Fibroblast of lung (primary cell): ENCODE measurements at regions not wholly inside any gene's neighbourhood (a gene's known extent, or its start where the extent isn't known, plus 50 kb on each side); places are given as distances from the start of the nearest gene placed in this dataset.

Experiments
- DNase-seq, 2 donors: peaks; one replicate each; pipeline versions ENCODE4 v3.0.0 to v3.0.0-alpha.2; 2010; ENCODE audit warnings: low read depth in 2 of 2
- H2AFZ ChIP-seq: 2 replicates; pipeline ENCODE4 v1.5.1; 2012; ENCODE audit warnings: low read length, control low read depth, inconsistent platforms
- H3K27ac ChIP-seq: 2 replicates; pipeline ENCODE4 v1.5.1; 2011; ENCODE audit warnings: low read length, control low read depth; ENCODE audit not compliant: insufficient read depth
- H3K27me3 ChIP-seq: 2 replicates; pipeline ENCODE4 v1.5.1; 2011; ENCODE audit warnings: mild to moderate bottlenecking, low read length; ENCODE audit not compliant: control insufficient read depth, insufficient read depth
- H3K36me3 ChIP-seq: 2 replicates; pipeline ENCODE4 v1.5.1; 2011; ENCODE audit warnings: low read length; ENCODE audit not compliant: control insufficient read depth, insufficient read depth
- H3K4me1 ChIP-seq: 2 replicates; pipeline ENCODE4 v1.5.1; 2011; ENCODE audit warnings: low read length; ENCODE audit not compliant: control insufficient read depth, insufficient read depth; ENCODE audit errors: extremely low read depth
- H3K4me2 ChIP-seq: 2 replicates; pipeline ENCODE4 v1.5.1; 2011; ENCODE audit warnings: low read length, control low read depth; ENCODE audit not compliant: insufficient read depth; ENCODE audit errors: extremely low read depth
- H3K4me3 ChIP-seq, 4 experiments: fragments of 200-600 bp in 1 of 4; sonication (generic) in 1 of 4; replicated peaks in 1 of 4; 2 replicates each; pipeline ENCODE4 v1.5.1; 2011 to 2016; ENCODE audit warnings: low read length in 4 of 4, low read depth in 3 of 4, mild to moderate bottlenecking in 3 of 4, control low read depth in 2 of 4, inconsistent platforms in 1 of 4, mixed read lengths in 1 of 4; ENCODE audit not compliant: insufficient read depth in 1 of 4; ENCODE audit errors: control extremely low read depth in 1 of 4
- H3K79me2 ChIP-seq: 2 replicates; pipeline ENCODE4 v1.5.1; 2012; ENCODE audit warnings: mild to moderate bottlenecking, low read length, inconsistent platforms; ENCODE audit not compliant: control insufficient read depth, insufficient read depth
- H3K9ac ChIP-seq: 2 replicates; pipeline ENCODE4 v1.5.1; 2011; ENCODE audit warnings: mild to moderate bottlenecking, low read length, control low read depth; ENCODE audit not compliant: insufficient read depth
- H3K9me3 ChIP-seq: 2 replicates; pipeline ENCODE4 v1.5.1; 2012; ENCODE audit warnings: low read depth, low read length; ENCODE audit not compliant: control insufficient read depth, insufficient read depth
- H4K20me1 ChIP-seq: 2 replicates; pipeline ENCODE4 v1.5.1; 2011; ENCODE audit warnings: low read length; ENCODE audit not compliant: control insufficient read depth, insufficient read depth; ENCODE audit errors: extremely low read depth
- EZH2 ChIP-seq: IDR thresholded peaks from 2 replicates; pipeline ENCODE4 v1.5.1; 2012; ENCODE audit warnings: low read length, control low read depth, mild to moderate bottlenecking; ENCODE audit errors: missing control alignments
- TF ChIP-seq, protein P1 (sequence below), 2 donors: IDR thresholded peaks in 1 of 2; conservative IDR thresholded peaks in 1 of 2; 1 replicate in 1 of 2; 2 replicates in 1 of 2; pipeline ENCODE4 v1.5.1; 2011 to 2012; ENCODE audit warnings: low read length in 2 of 2, control low read depth in 1 of 2, inconsistent platforms in 1 of 2, low read depth in 1 of 2, mild to moderate bottlenecking in 1 of 2

DNA sequence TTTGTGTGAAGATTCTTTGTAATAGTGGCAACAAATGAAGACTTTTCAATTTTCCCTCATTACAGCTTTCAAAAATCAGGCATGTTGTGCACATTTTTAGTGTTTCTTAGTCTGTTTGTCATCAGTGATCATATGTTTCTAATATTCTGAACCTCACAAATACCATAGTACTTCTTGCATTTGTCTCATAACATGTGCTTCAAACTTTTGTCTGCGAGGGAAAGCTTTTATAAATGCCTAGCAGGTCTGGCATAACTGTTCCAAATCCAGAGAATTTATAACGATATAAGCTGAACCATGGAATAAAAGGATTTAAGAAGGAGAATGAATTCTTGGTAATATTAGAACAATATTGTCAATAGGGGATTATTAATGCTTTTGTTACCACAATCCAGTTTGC lies 670.2 kb downstream of the RFPL4B start:
- no peak overlapping the region for H3K4me2 ChIP-seq
- H3K79me2 ChIP-seq = no peaks in the 10 kb centered on the region
- H2AFZ ChIP-seq = no peak overlapping the region
- no peaks in the 10 kb centered on the region for H3K36me3 ChIP-seq
- no peak overlapping the region for H3K9ac ChIP-seq
- H3K4me1 ChIP-seq = peaks cover 9% of the 10 kb centered on the region
- H3K9me3 ChIP-seq = no peaks in the 10 kb centered on the region
- no peak for TF ChIP-seq EZH2
- TF ChIP-seq, protein P1, sequence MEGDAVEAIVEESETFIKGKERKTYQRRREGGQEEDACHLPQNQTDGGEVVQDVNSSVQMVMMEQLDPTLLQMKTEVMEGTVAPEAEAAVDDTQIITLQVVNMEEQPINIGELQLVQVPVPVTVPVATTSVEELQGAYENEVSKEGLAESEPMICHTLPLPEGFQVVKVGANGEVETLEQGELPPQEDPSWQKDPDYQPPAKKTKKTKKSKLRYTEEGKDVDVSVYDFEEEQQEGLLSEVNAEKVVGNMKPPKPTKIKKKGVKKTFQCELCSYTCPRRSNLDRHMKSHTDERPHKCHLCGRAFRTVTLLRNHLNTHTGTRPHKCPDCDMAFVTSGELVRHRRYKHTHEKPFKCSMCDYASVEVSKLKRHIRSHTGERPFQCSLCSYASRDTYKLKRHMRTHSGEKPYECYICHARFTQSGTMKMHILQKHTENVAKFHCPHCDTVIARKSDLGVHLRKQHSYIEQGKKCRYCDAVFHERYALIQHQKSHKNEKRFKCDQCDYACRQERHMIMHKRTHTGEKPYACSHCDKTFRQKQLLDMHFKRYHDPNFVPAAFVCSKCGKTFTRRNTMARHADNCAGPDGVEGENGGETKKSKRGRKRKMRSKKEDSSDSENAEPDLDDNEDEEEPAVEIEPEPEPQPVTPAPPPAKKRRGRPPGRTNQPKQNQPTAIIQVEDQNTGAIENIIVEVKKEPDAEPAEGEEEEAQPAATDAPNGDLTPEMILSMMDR (conservative IDR thresholded peaks at IDR 0.05 in 1 of 2, IDR thresholded peaks at IDR 0.05 in 1 of 2; ENCODE audit: low read depth in 1 of 2, low read length in 2 of 2) = no peak
- DNase-seq = no peak
- H3K27me3 ChIP-seq = no peaks in the 10 kb centered on the region
- H4K20me1 ChIP-seq = no peaks in the 10 kb centered on the region
- no peak overlapping the region for H3K27ac ChIP-seq
- no peak overlapping the region for H3K4me3 ChIP-seq

GRCh38 chr6:113018351-113019151 lies 671.4 kb downstream of the RFPL4B start:
- Histone ChIP-seq H3K27me3 (no peaks in the 10 kb centered on the region), H4K20me1 (no peaks in the 10 kb centered on the region), H3K4me1 (peaks cover 9% of the 10 kb centered on the region), H3K9me3 (no peaks in the 10 kb centered on the region), H3K9ac (no peak overlapping the region), H3K36me3 (no peaks in the 10 kb centered on the region), H3K27ac (no peak overlapping the region), H3K79me2 (no peaks in the 10 kb centered on the region), H3K4me3 (no peak overlapping the region), H3K4me2 (peak overlapping the region; percentile 51), H2AFZ (peak overlapping the region; percentile 2)
- no peak for TF ChIP-seq EZH2
- TF ChIP-seq, protein P1 (conservative IDR thresholded peaks at IDR 0.05 in 1 of 2, IDR thresholded peaks at IDR 0.05 in 1 of 2; ENCODE audit: low read depth in 1 of 2, low read length in 2 of 2) = no peak
- peak; percentile 76 to 100 for DNase-seq

DNA sequence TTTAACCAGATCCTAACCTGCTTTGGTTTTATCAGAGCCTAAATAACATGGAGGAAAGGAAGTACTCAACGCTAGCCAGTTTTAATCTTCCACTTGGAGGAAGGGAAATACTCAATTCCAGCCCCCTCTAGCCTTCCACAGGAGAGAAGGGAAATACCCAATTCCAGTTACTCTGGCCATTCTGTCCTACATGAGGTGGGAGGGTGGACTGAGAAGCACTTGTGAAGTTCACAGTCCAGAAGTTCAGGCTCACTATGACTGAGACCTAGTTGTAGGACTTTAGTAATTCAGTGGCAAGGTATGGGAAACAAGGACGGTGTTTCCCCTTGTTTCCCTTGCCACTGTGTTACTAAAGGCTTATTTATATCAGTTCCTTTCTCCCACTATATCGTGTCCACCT lies 672.0 kb downstream of the RFPL4B start:
- no peak for DNase-seq
- H3K36me3 ChIP-seq = no peaks in the 10 kb centered on the region
- H3K9ac ChIP-seq = no peak overlapping the region
- H3K27me3 ChIP-seq = no peaks in the 10 kb centered on the region
- H4K20me1 ChIP-seq = no peaks in the 10 kb centered on the region
- H3K4me3 ChIP-seq = no peak overlapping the region
- TF ChIP-seq, protein P1 (conservative IDR thresholded peaks at IDR 0.05 in 1 of 2, IDR thresholded peaks at IDR 0.05 in 1 of 2; ENCODE audit: low read depth in 1 of 2, low read length in 2 of 2) = no peak
- TF ChIP-seq EZH2 = no peak
- peak overlapping the region; percentile 51 for H3K4me2 ChIP-seq
- peak overlapping the region; percentile 61 for H2AFZ ChIP-seq
- H3K27ac ChIP-seq = no peak overlapping the region
- H3K4me1 ChIP-seq = peaks cover 9% of the 10 kb centered on the region
- no peaks in the 10 kb centered on the region for H3K79me2 ChIP-seq
- H3K9me3 ChIP-seq = no peaks in the 10 kb centered on the region
